Right cardiac atrium (tissue), 5 donors: ENCODE measurements at regions not wholly inside any gene's neighbourhood (a gene's known extent, or its start where the extent isn't known, plus 50 kb on each side); places are given as distances from the start of the nearest gene placed in this dataset.

Source experiments
- ATAC-seq, 2 donors: fragments of 200-7000 bp; cut with Tn5 transposase; one replicate each; pipeline versions ENCODE4 v1.8.0 to v1.9.1; 2020; ENCODE audit warnings: moderate library complexity in 2 of 2, mild to moderate bottlenecking in 1 of 2
- DNase-seq, 3 donors: peaks; one replicate each; pipeline ENCODE4 v3.0.0-alpha.2; 2020
- H3K27ac ChIP-seq: one replicate; pipeline ENCODE4 v1.5.1; 2013; ENCODE audit warnings: mild to moderate bottlenecking, low read length, control low read depth, moderate library complexity
- H3K27me3 ChIP-seq: one replicate; pipeline ENCODE4 v1.6.1; 2013; ENCODE audit not compliant: control insufficient read depth, insufficient read depth
- H3K4me1 ChIP-seq: one replicate; pipeline ENCODE4 v1.6.1; 2013; ENCODE audit warnings: low read length; ENCODE audit not compliant: control insufficient read depth, insufficient read depth
- H3K4me3 ChIP-seq: one replicate; pipeline ENCODE4 v1.5.1; 2013; ENCODE audit warnings: low read length, control low read depth
- H3K9me3 ChIP-seq: one replicate; pipeline ENCODE4 v1.6.1; 2013; ENCODE audit warnings: low read length; ENCODE audit not compliant: control insufficient read depth
- WGBS: extraction: QIAGEN DNeasy Blood & Tissue Kit; methylation state at CpG from one replicate; pipeline ENCODE4 v1.1.7; 2013; 5-methylcytosine and 5-hydroxymethylcytosine counted together
- intact Hi-C, 4 donors: fragments of 100-400 bp; cut with DNase I; formaldehyde crosslinking; loops; one replicate each; pipeline versions ENCODE4 v1.11.0 to v1.14.0; 2022 to 2023
- donor health status: healthy with polysubstance abuse.
- donor health status: DM: no; HTN: yes; CAD: no.
- donor health status: DM: no; HTN: no; CAD: no.
- donor health status: DM: no; HTN: yes; CAD: no; lungs with severe emphysema.
- donor health status: DM: yes; HTN: yes; CAD: no.

GRCh38 chr6:134722200-134722870 is 227.6 kb downstream of the ALDH8A1 start:
- intact Hi-C loops: no loop called here
- H3K9me3 ChIP-seq: no peaks in the 10 kb centered on the region
- ATAC-seq (no peak), DNase-seq (no peak)
- H3K4me1 ChIP-seq: peaks cover 12% of the 10 kb centered on the region
- H3K27ac ChIP-seq: no peak overlapping the region
- H3K4me3 ChIP-seq: no peak overlapping the region
- no peaks in the 10 kb centered on the region for H3K27me3 ChIP-seq
- WGBS: 76% methylated on average over 5 of the region's 5 CpGs

- no peak for DNase-seq
- Histone ChIP-seq H3K4me3 (no peak overlapping the region), H3K27me3 (no peaks in the 10 kb centered on the region), H3K27ac (peak overlapping the region; percentile 97), H3K4me1 (peaks cover 12% of the 10 kb centered on the region), H3K9me3 (no peaks in the 10 kb centered on the region)
- ATAC-seq: no peak
- intact Hi-C loops: no loop called here
- 70% methylated on average over 2 of the region's 2 CpGs for WGBS
Observed at GRCh38 chr6:134721060-134721405, 228.9 kb downstream of the ALDH8A1 start.

- Histone ChIP-seq H3K4me3 (no peak overlapping the region), H3K4me1 (peaks cover 12% of the 10 kb centered on the region), H3K27ac (peak overlapping the region; percentile 97), H3K9me3 (no peaks in the 10 kb centered on the region), H3K27me3 (no peaks in the 10 kb centered on the region)
- 23% methylated on average over 4 of the region's 4 CpGs for WGBS
- intact Hi-C loops: no loop called here
- DNase-seq (peak in 1 of 3 donors; percentile 37), ATAC-seq (peak; percentile 88 to 93)
Observed at GRCh38 chr6:134720353-134721059, 229.4 kb downstream of the ALDH8A1 start.

GRCh38 chr6:134719911-134720310 is 230.0 kb downstream of the ALDH8A1 start:
- H3K27ac ChIP-seq: peak overlapping the region; percentile 97
- intact Hi-C loops: no loop called here
- H3K4me1 ChIP-seq: peaks cover 12% of the 10 kb centered on the region
- no peak overlapping the region for H3K4me3 ChIP-seq
- H3K9me3 ChIP-seq: no peaks in the 10 kb centered on the region
- no peak for DNase-seq
- WGBS: 27% methylated on average over 2 of the region's 2 CpGs
- H3K27me3 ChIP-seq: no peaks in the 10 kb centered on the region
- ATAC-seq: peak; percentile 47 to 78

GRCh38 chr6:134719286-134719685 is 230.6 kb downstream of the ALDH8A1 start:
- DNase-seq: no peak
- H3K4me1 ChIP-seq: peaks cover 12% of the 10 kb centered on the region
- ATAC-seq: no peak
- intact Hi-C loops: no loop called here
- no peaks in the 10 kb centered on the region for H3K27me3 ChIP-seq
- H3K9me3 ChIP-seq: no peaks in the 10 kb centered on the region
- WGBS: 70% methylated on average over 6 of the region's 6 CpGs
- peak overlapping the region; percentile 70 for H3K27ac ChIP-seq
- no peak overlapping the region for H3K4me3 ChIP-seq

- H3K4me3 ChIP-seq: no peak overlapping the region
- H3K9me3 ChIP-seq: no peaks in the 10 kb centered on the region
- DNase-seq (peak in 1 of 3 donors; percentile 46), ATAC-seq (no peak)
- 66% methylated on average over 8 of the region's 8 CpGs for WGBS
- no peak overlapping the region for H3K27ac ChIP-seq
- H3K4me1 ChIP-seq: peaks cover 3% of the 10 kb centered on the region
- no peaks in the 10 kb centered on the region for H3K27me3 ChIP-seq
- intact Hi-C loops: no loop called here
Observed at GRCh38 chr6:134714679-134715078, 235.2 kb downstream of the ALDH8A1 start.

GRCh38 chr6:134714113-134714512 is 235.8 kb downstream of the ALDH8A1 start:
- ATAC-seq (no peak), DNase-seq (no peak)
- Histone ChIP-seq H3K9me3 (no peaks in the 10 kb centered on the region), H3K27ac (no peak overlapping the region), H3K27me3 (no peaks in the 10 kb centered on the region), H3K4me3 (no peak overlapping the region), H3K4me1 (no peaks in the 10 kb centered on the region)
- 65% methylated on average over 4 of the region's 4 CpGs for WGBS
- intact Hi-C loops: no loop called here

- Histone ChIP-seq H3K4me3 (no peak overlapping the region), H3K4me1 (no peaks in the 10 kb centered on the region), H3K9me3 (no peaks in the 10 kb centered on the region), H3K27me3 (no peaks in the 10 kb centered on the region), H3K27ac (no peak overlapping the region)
- intact Hi-C loops: no loop called here
- ATAC-seq (no peak), DNase-seq (no peak)
Observed at GRCh38 chr6:134712311-134712710, 237.6 kb downstream of the ALDH8A1 start.

- DNase-seq (no peak), ATAC-seq (no peak)
- intact Hi-C loops: no loop called here
- H3K9me3 ChIP-seq: no peaks in the 10 kb centered on the region
- H3K27ac ChIP-seq: no peak overlapping the region
- H3K4me1 ChIP-seq: no peaks in the 10 kb centered on the region
- H3K4me3 ChIP-seq: no peak overlapping the region
- 52% methylated on average over 1 of the region's 1 CpG for whole genome bisulfite sequencing
- no peaks in the 10 kb centered on the region for H3K27me3 ChIP-seq
Observed at GRCh38 chr6:134708079-134708478, 241.8 kb downstream of the ALDH8A1 start.

GRCh38 chr6:134707342-134708031 is 242.4 kb downstream of the ALDH8A1 start:
- WGBS: 68% methylated on average over 5 of the region's 5 CpGs
- Histone ChIP-seq H3K27me3 (no peaks in the 10 kb centered on the region), H3K9me3 (no peaks in the 10 kb centered on the region), H3K4me1 (no peaks in the 10 kb centered on the region), H3K4me3 (no peak overlapping the region), H3K27ac (no peak overlapping the region)
- ATAC-seq (peak; percentile 63 to 68), DNase-seq (no peak)
- intact Hi-C loops: no loop called here

GRCh38 chr6:134706806-134707205 is 243.1 kb downstream of the ALDH8A1 start:
- Histone ChIP-seq H3K27ac (no peak overlapping the region), H3K4me1 (no peaks in the 10 kb centered on the region), H3K27me3 (no peaks in the 10 kb centered on the region), H3K9me3 (no peaks in the 10 kb centered on the region), H3K4me3 (no peak overlapping the region)
- WGBS: 51% methylated on average over 2 of the region's 2 CpGs
- ATAC-seq (no peak), DNase-seq (no peak)
- intact Hi-C loops: no loop called here
